Stimulated activated CD4-positive, alpha-beta T cell treated with anti-CD3 and anti-CD28 coated beads, Interleukin-1b, Interleukin-23, amount 100 ng/mL, for 1 hour (primary cell): ENCODE measurements at regions not wholly inside any gene's neighbourhood (a gene's known extent, or its start where the extent isn't known, plus 50 kb on each side); places are given as distances from the start of the nearest gene placed in this dataset.
"Not testable (repeated sequence)": the region's sequence is repeated elsewhere in the genome, so short reads cannot be mapped to it uniquely, and the experiment has no call there.

Experiments used
- DNase-seq, 2 donors: peaks; one replicate each; pipeline ENCODE4 v3.0.0-alpha.2; 2020; ENCODE audit warnings: low read depth in 2 of 2

DNA sequence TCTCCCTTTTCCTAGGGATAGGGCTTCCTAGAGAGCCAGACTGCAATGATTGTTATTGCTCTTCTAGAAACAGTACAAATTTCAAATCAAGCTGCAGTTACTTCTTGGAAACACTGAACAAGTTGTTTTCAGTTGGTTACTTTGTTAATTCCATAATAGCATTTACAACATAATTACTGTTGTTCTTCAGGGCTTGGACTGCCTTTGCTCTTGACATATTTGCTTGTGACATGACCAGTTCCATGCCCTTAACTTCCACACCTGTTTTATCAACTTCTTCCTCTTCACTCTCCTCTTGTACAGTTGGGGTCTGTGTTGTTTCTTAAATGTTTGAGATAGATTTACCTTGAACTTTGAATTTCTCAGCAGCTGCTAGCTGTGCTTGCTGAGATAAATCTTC is 104.4 kb downstream of the SEC23IP start:
- no peak for DNase-seq

DNA sequence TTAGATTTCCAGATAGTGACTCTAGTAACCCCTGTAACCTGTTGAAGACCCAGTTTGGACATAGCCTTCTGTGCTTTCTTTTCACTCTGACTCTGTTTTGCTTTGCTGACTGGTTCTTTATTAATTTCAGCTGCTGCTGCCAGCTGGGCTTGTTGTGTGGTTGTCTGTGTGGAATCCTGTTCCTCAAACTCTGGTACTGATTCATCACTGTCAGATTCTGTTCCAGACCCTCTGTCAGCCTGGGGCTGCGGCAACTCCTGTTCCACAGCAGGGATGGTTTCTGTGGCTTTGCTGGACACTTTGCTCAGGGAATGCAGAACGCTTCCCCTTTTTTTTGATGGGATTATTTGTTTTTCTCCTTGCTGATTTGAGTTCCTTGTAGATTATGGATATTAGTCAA is 104.9 kb downstream of the SEC23IP start:
- DNase-seq, result no peak

DNA sequence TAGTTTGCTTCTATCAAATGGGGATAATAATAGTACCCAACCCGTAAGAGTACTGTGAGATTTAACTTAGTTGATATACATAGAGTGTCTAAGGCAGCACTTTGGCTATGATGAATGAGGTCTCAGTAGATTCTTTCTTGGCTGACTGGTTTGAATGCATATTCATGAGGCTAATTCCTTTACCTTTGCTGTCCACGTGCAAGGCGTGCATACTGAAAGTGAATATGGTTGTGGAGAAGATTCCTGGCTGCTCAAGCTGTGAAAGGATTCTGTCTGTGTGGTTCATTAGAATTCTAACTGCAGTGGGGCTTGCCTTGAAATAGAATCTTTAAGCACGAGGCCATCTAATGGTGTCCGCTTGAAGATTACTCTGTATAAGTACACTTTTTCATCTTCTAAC is 110.3 kb downstream of the SEC23IP start:
- DNase-seq, result no peak

DNA sequence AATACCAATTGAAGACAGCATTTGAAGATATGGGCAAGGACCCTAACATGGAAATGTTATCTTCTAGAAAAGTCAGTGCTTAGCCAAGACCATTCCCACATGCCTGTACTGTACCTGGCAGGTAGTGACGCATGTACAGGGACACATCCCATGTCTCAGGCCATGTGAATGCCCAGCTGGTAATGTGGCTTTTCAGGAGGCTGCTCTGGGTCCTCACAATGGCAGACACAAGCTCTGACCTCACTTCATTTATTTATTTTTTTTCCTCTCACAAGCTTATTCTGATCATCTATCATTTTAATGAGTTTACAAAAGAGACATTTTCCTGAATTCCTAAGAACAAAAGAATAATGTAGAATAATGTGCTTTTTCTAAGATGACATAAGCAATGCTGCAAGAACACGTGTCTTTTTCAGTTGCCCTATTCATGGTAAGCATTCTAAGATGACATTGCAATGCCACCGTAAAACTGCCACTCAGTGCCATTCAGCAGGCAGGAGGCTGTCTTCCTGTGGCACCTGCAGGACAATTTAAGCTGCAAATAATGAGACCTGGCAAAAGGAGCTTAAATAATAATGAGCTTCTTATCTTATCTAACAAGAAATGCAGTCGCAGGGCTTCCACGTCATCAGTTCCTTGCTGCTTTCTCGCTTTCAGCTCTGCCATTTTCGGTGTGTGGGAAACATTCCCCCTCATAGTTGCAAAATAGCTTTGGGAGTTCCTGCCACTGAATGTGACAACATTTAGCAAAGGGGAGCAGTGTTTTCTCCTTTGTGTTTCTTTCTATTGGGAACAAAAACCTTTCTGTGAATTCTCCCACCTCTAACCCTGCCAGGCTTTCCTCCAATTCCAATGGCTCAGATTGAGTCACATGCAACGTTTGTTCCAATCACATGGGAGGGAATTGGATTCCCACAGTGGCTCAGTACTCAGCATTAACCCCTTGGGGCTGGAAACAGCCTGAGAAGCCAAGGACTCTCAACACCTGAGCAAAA is 113.0 kb downstream of the SEC23IP start:
- DNase-seq, result no peak

DNA sequence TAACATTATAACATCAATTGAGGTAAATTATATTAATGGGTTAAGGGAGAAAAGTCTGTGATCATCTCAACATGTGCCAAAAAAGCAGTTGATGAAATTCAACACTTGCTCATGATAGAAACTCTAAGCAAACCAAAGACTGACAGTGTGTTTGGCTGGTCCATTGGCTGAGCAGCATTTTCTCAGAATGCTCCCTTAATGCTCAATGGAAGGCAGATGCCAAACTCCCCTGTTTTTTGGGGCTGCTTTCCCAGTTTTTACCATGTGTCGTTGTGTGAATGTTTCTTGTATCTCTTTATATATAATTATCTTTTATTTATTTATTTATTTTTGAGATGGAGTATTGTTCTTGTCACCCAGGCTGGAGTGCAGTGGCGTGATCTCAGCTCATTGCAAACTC is 114.7 kb downstream of the SEC23IP start:
- no peak for DNase-seq

DNA sequence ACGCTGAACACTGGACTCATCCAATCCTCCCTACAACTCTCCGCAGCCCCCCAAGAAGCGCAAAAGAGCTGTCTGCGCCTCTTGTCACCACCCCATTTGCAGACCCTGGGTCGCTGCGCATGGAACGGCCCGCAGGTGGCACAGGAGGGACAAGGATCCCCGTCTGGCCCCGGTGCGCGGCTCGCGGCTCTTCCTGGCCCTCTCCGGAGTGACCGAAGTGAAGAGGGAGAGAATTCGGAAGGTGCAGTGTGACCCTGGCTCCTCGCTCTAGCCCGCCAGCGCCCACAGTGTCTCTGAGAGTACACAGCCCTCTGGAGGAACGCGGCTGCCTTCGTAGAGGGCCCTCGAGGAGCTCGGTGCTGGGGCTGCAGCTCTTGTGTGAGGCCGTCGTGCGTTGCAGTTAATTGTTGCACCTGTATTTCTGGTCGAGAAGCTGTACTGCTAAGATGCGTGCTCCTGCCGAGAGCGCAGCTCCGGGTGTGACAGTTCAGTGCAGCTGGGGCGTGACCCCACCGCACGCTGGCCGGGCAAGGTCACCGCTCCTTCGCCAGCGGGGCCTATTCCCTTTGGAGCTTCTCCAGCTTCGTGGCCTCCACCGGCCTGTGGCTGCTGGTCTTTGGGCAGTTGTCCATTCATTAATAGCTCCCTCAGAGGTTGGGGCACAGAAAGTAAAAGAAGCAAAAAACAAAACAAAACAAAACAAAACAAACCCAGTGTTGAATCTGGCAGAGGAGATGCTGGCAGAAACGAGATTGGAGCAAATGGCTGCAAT is 119.0 kb downstream of the SEC23IP start:
- no peak for DNase-seq

DNA sequence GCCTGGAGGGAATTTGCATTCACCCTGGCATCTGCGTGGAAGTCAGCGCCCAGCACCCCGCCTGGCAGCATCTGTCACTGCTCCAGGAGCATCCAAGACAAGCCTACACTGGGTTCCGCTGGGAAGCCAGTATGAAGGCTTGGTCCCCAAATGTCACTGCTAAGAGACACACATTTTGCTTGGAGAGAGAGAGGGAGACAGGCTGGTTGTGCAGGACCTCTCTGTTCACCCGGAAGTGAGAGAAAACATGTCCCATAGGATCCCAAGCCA is 119.5 kb downstream of the SEC23IP start:
- DNase-seq, result no peak

DNA sequence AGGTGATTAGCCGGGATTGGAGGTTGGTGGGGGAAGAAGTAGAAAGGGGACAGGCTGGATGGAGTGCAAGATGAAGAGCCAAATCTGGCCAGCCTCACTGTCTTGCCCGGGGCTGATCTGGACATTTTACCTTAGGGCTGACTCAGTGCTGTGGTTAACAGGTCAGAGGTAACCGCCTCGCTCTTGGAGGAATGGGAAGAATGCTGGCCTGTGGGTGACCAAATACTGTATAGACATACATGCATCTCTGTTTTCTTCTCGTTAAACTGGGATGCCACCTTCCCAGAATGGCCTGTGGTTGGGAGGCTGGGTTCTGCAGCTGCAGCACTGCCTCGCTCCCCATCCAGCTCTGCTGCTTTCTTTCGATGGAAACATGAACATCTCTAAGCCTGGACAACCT is 120.0 kb downstream of the SEC23IP start:
- DNase-seq, result no peak

DNA sequence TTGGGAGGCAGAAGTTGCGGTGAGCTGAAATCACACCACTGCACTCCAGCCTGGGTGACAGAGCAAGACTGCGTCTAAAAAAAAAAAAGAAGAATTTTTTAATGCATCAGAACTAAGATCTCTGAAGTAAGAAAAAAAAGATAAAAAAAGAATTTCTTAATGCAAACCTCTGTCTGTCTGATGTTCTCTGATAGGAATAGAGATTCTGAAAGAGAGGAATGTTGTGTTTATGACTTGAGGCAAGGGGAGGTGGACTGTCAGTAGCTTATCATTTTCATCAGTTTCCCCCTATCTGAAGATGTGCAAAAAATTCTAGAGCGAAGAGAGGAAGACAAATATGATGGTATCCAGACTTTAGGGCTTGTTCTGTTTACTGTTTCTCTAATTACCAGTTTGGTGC is 121.5 kb downstream of the SEC23IP start:
- DNase-seq, result no peak

DNA sequence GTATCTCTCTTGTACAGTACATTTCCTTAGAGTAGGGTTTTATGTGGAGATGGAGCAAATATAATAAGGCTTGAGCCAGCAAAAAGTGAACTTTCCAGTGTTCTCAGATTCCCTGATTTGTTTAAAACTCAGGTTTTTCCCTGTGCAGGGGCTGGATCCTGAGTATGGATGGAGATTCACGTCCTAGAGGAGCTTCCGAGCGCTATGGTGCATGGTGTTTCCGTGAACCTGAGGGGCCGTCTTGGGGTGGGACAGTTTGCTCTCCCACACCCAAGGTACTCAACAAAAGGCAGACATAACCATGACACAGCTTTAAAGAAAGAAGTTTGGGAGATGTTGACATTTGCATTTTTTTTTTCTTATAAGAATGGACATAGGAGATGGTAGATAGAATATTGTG is 122.5 kb downstream of the SEC23IP start:
- DNase-seq, result no peak

DNA sequence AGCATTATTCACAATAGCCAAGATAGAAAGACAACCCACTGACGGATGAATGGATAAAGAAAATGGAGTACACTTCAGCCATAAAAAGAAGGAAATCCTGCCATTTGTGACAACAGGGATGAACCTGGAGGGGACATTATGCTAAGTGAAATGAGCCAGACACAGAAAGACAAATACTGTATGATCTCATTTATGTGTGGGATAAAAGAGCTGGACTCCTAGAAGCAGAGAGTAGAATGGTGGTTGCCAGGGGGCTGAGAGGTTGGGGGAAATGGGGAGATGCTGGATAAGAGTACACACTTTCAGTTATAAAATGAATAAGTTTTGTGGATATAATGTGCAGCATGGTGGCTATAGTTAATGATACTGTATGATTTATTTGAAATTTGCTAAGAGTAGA is 124.4 kb downstream of the SEC23IP start:
- no peak for DNase-seq

DNA sequence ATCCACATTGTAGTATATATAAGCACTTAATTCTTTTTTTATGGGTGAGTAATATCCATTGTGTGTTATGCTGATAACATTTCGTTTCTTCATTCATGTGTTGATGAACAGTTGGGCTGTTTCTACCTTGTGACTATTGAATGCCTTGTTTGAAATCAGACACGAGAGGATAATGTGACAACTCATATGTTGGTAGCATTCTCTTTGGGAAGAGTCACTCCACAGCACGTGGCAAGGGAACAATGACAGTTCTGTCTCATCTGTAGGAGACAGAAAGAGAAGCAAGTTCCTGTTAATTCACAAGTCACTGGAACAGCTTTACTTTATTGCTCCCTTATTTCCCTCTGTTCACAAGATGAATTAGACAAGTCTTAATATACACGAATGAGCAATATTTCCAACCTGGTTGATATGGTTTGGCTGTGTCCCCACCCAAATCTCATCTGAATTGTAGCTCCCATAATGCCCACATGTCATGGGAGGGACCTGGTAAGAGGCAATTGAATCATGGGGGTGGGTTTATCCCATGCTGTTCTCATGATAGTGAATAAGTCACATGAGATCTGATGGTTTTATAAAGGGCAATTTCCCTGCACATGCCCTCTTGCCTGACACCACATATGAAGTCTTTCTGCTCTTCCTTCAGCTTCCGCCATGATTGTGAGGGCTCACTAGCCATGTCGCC is 125.3 kb downstream of the SEC23IP start:
- DNase-seq, result no peak

DNA sequence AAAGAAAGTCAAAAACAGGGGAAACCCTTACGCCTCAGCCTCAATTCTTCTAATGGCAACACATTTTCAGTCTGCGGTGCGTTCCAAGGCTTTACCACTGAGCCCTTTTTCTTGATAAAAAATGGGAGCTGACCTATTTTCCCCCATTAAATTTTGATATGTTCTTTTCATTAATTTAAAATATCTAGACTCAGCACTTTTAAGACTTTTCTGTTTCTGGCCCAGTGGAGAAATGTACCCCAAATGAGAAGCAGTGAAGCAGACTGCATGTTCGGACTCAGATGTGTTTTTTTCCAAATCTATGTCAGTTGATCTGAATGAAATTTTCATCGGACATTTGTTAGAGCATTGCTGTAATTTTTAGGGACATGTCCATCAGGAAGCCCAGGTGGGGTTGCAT is 126.2 kb downstream of the SEC23IP start:
- no peak for DNase-seq

DNA sequence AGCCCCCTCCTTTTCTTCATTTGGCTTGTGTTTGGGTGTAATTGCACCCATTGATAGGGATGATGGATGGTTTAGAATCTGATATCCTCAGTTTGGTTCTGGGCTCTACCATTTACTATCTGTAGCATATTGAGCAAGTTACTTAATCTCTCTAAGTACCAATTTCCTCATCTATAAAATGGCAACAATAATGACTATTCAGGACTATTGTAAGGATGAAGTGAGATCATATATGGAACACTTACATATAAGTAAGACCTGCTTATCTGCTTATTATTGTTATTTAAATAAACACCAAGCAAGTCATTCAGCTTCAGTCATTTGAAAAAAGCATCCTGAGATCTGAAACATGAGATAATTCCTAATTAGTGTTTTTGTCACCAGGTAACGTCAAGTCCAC is 127.0 kb downstream of the SEC23IP start:
- no peak for DNase-seq

DNA sequence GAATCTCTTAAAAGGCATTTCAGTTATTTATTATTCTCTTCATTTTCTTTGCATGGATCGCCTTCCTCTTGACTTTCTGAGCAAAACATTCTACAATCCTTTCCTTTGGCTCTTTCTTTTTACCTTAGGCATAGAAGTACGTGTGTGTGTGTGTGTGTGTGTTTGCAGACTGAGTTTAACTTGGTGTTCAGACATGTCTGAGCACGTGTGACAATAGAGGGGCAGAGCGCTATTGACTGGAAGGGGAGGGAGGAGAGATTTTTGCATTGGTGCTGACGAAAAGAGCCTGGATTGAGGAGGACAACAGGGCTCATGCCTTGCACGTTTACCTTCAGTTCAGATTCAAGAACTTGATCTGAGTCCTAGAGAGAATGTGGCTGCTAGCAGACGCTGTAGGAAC is 129.8 kb downstream of the SEC23IP start:
- no peak for DNase-seq

DNA sequence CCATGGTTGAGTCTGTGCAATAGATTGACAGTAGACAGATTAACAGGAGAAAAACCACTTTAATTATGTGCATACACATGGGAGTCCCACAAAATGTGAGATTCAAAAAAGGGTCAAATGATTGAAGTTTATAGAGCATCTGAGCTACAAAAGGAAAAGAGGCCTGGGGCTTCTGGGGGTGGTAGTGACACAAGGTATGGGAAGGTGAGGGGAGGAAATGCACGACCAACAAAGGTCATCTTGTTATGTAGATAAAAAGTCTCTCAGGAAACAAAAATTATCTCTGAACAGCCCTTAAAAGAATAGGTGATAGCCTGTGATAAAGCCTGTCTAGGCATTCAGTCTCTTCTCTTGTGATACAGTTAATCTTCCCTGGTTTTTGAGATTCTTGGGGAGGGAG is 141.7 kb downstream of the SEC23IP start:
- no peak for DNase-seq

DNA sequence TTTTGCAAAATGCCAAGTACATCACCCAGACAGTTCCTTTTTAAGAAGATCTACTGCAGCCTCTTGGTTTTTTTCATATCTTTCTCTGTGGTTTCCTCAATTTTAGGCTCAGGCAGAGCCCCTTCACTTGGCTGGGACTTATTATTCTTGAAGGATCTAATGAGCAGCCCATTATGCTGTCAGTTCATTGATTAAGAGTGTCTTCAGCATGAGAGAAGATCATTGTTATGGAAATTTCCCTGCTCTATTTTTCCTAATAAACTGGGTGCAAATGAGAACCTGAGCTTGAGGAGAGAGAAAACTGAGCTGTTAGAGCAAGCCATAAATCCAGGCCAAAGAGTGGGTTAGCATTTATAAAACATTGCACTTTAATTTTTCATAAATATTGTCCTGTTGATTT is 146.5 kb downstream of the SEC23IP start:
- DNase-seq, result no peak

DNA sequence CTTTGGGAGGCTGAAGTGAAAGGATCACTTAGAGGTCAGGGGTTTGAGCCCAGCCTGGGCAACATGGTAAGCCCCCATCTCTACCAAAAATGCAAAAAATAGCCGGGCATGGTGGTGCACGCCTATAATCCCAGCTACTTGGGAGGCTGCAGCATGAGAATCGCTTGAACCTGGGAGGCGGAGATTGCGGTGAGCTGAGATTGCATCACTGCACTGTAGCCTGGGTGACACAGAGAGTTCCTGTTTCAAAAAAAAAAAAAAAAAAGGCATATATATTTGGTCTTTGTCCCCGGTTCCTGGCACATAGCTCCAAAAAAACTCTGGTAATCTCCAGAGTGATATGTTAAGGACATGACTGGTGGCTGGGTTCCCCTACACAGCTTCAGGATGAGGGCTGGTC is 147.3 kb downstream of the SEC23IP start:
- DNase-seq, result no peak

DNA sequence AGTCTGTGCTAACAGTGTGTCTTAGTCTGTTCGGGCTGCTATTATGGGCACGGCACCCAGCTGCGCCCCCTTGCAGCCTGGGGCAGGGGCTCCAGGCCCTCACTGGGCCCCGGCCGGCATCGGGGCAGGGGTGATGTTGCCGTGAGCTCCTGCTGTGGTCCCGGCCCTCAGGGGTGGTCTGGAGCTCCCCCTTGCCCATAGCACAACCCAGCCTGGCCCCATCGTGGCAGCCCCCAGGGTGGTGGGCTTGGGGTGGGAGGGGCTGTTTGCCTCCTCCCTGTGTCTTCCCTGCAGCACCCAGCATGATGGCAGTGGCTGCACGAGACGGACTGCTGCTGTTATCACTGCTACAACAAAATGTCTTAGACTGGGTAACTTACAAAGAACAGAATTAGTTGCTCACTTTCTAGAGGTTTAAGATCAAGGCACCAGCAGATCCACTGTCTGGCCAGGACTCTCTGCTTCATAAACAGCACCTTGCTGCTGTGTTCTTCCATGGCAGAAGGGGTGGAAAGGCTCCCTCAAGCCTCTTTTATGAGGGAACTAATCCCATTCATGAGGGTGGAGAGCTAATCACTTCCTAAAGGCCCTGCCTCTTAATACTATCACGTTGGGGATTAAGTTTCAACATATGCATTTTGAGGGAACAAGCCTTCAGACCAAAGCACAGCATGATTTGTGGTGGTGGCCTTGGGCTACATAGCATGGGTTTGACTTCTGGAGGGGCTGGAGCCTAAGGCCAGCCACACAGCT is 149.5 kb downstream of the SEC23IP start:
- no peak for DNase-seq

DNA sequence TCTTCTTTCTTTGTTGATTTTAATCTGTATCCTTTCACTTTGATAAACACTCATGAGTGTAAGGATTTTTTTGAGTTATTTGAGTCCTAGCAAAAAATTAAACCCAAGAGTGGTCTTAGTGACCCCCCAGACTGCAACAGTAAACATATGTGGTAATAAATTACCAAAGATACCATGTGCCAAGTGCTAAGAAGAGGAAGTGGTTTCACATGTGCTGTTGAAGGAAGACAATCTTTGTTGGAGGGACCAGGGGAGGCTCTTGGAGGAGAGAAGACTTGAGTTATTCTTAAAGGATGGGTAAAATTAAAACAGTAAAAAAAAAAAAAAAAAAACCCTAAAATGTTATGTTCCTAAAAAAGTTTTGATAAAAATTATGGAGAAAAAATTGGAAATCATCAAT is 150.2 kb downstream of the SEC23IP start:
- DNase-seq, result no peak

DNA sequence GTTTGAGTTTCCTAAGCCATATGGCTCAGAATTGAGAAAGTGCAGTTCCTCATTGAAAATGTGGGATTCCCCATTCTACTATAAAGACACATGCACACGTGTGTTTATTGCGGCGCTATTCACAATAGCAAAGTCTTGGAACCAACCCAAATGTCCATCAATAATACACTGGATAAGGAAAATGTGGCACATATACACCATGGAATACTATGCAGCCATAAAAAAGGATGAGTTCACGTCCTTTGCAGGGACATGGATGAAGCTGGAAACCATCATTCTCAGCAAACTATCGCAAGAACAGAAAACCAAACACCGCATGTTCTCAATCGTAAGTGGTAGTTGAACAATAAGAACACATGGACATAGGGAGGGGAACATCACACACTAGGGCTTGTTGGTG is 154.8 kb downstream of the SEC23IP start:
- not testable (repeated sequence) for DNase-seq

DNA sequence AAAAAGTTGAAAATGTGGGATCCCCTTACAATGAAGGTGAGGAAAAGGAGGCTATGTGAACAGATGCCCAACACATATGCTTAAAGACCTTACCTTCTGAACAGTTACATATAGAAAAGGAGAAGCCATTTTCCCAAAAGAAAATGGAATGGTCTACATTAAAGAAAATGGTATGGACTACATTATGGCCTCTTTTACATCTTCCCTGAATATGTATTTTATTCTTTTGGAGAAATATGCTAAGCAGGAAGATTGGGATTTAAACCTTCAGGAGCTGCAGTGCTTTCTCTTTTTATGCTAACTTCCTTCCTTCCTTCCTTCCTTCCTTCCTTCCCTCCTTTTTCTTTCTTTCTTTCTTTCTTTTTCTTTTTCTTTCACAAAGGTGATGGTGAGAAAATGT is 155.4 kb downstream of the SEC23IP start:
- DNase-seq, result no peak
